KMS-11 (cell line): ENCODE measurements at regions not wholly inside any gene's neighbourhood (a gene's known extent, or its start where the extent isn't known, plus 50 kb on each side); places are given as distances from the start of the nearest gene placed in this dataset.

Experiments
- H2AFZ ChIP-seq: fragments of 200-600 bp; sonication (generic); 2 replicates; pipeline ENCODE4 v1.6.1; 2016; ENCODE audit warnings: antibody characterized with exemption, mixed run types, low read depth
- H3K27ac ChIP-seq: fragments of 200-600 bp; sonication (generic); 2 replicates; pipeline ENCODE4 v1.6.1; 2016; ENCODE audit warnings: mild to moderate bottlenecking, mixed run types
- H3K27me3 ChIP-seq: fragments of 200-600 bp; sonication (generic); 2 replicates; pipeline ENCODE4 v1.6.1; 2017; ENCODE audit warnings: mild to moderate bottlenecking, low read depth, mixed run types, moderate library complexity; ENCODE audit not compliant: insufficient read depth
- H3K36me3 ChIP-seq: fragments of 200-600 bp; sonication (generic); 2 replicates; pipeline ENCODE4 v1.6.1; 2017; ENCODE audit warnings: mild to moderate bottlenecking, mixed run types; ENCODE audit not compliant: insufficient read depth
- H3K4me1 ChIP-seq: fragments of 200-600 bp; sonication (generic); 2 replicates; pipeline ENCODE4 v1.6.1; 2016; ENCODE audit warnings: mild to moderate bottlenecking, low read depth, mixed run types; ENCODE audit not compliant: poor library complexity, severe bottlenecking
- H3K4me2 ChIP-seq: fragments of 200-600 bp; sonication (generic); 2 replicates; pipeline ENCODE4 v1.7.0; 2016; ENCODE audit warnings: mild to moderate bottlenecking, mixed run types
- H3K4me3 ChIP-seq: fragments of 200-600 bp; sonication (generic); IDR thresholded peaks from 2 replicates; pipeline ENCODE4 v1.6.1; 2017; ENCODE audit warnings: low read depth, low read length, mixed read lengths; ENCODE audit not compliant: insufficient read depth
- H3K79me2 ChIP-seq: fragments of 200-600 bp; sonication (generic); 2 replicates; pipeline ENCODE4 v1.6.1; 2016; ENCODE audit warnings: low read depth, mixed run types; ENCODE audit not compliant: insufficient read depth
- H3K9ac ChIP-seq: fragments of 200-600 bp; sonication (generic); 2 replicates; pipeline ENCODE4 v1.6.1; 2016; ENCODE audit warnings: mild to moderate bottlenecking, mixed run types
- H4K20me1 ChIP-seq: fragments of 200-600 bp; sonication (generic); 2 replicates; pipeline ENCODE4 v1.6.1; 2016; ENCODE audit warnings: mild to moderate bottlenecking, mixed run types; ENCODE audit not compliant: insufficient read depth
- CTCF ChIP-seq: fragments of 200-600 bp; sonication (generic); conservative IDR thresholded peaks from 2 replicates; pipeline ENCODE4 v1.6.1; 2017; ENCODE audit warnings: low read depth, mild to moderate bottlenecking, antibody characterized with exemption, low read length, moderate library complexity, mixed read lengths

- Histone ChIP-seq H3K4me1 (no peaks in the 10 kb centered on the region), H3K79me2 (no peaks in the 10 kb centered on the region), H3K4me2 (no peak overlapping the region), H2AFZ (no peak overlapping the region), H3K27me3 (no peaks in the 10 kb centered on the region), H3K4me3 (no peak overlapping the region), H3K36me3 (no peaks in the 10 kb centered on the region), H3K27ac (no peak overlapping the region), H3K9ac (no peak overlapping the region), H4K20me1 (no peaks in the 10 kb centered on the region)
- TF ChIP-seq CTCF, result no peak
Observed at GRCh38 chr3:103499132-103499900, 1064.5 kb downstream of the ZPLD1 start.

GRCh38 chr3:103499967-103500366, 1065.2 kb downstream of the ZPLD1 start:
- Histone ChIP-seq H3K4me2 (no peak overlapping the region), H3K27me3 (no peaks in the 10 kb centered on the region), H3K4me3 (no peak overlapping the region), H3K4me1 (no peaks in the 10 kb centered on the region), H3K9ac (no peak overlapping the region), H2AFZ (no peak overlapping the region), H3K79me2 (no peaks in the 10 kb centered on the region), H3K27ac (no peak overlapping the region), H3K36me3 (no peaks in the 10 kb centered on the region), H4K20me1 (no peaks in the 10 kb centered on the region)
- TF ChIP-seq CTCF, result no peak

GRCh38 chr3:103510760-103511159, 1075.9 kb downstream of the ZPLD1 start:
- Histone ChIP-seq H3K4me1 (peaks cover 13% of the 10 kb centered on the region), H3K4me3 (no peak overlapping the region), H3K79me2 (no peaks in the 10 kb centered on the region), H4K20me1 (no peaks in the 10 kb centered on the region), H3K4me2 (no peak overlapping the region), H2AFZ (no peak overlapping the region), H3K27ac (no peak overlapping the region), H3K36me3 (no peaks in the 10 kb centered on the region), H3K9ac (no peak overlapping the region), H3K27me3 (no peaks in the 10 kb centered on the region)
- TF ChIP-seq CTCF, result no peak

- Histone ChIP-seq H3K27me3 (no peaks in the 10 kb centered on the region), H2AFZ (no peak overlapping the region), H3K4me2 (no peak overlapping the region), H3K9ac (no peak overlapping the region), H4K20me1 (no peaks in the 10 kb centered on the region), H3K36me3 (no peaks in the 10 kb centered on the region), H3K4me1 (peaks cover 13% of the 10 kb centered on the region), H3K27ac (no peak overlapping the region), H3K4me3 (no peak overlapping the region), H3K79me2 (no peaks in the 10 kb centered on the region)
- no peak for TF ChIP-seq CTCF
Observed at GRCh38 chr3:103511891-103512290, 1077.1 kb downstream of the ZPLD1 start.
